ENCODE measurements at regions not wholly inside any gene's neighbourhood (a gene's known extent, or its start where the extent isn't known, plus 50 kb on each side); places are given as distances from the start of the nearest gene placed in this dataset.

DNA sequence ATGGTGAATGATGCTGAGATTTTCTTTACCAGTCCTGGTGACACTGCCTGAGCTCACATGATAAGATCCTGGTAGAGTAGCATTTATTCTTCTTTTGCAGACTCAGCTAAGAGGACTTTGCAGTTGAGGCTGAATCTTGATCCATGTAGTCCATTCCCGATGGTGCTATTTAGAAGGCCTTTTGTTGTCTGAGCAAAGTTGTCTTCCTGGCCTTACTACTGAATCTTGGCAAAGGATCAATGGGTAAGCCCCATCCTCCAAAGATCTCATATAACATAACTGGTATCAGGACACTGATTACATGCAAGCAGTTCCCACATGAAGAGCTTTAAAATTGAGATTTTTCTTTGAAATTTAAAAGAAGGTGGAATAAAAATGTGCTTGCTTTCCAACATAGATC is 291.6 kb downstream of the SOX4 start:
- H2AFZ ChIP-seq (replicated peaks; ENCODE audit: low read length, poor library complexity) = no peak overlapping the region
- no peak overlapping the region for H3K56ac ChIP-seq (ENCODE audit: extremely low read depth, insufficient read depth, low read length)
- peak overlapping the region; percentile 13; the same call in 1 of the 2 replicates for H4K91ac ChIP-seq (ENCODE audit: insufficient read depth, low read depth, low read length)
- CTCF ChIA-PET = no interaction called here
- peak overlapping the region; percentile 61 for H3K4ac ChIP-seq (ENCODE audit: low read depth, low read length)
- peaks cover 20% of the 10 kb centered on the region for H3K9me1 ChIP-seq (ENCODE audit: insufficient read depth, low read length)
- peak overlapping the region; percentile 7; the same call in 1 of the 2 replicates for H3K4me2 ChIP-seq (ENCODE audit: low read depth, low read length)
- peak overlapping the region; percentile 22; the same call in 1 of the 2 replicates for H4K5ac ChIP-seq (ENCODE audit: low read depth, low read length)
- no peak overlapping the region for H3K23ac ChIP-seq (ENCODE audit: low read depth, low read length)
- H2AK9ac ChIP-seq (replicated peaks; ENCODE audit: low read depth, low read length, poor library complexity) = no peak overlapping the region
- peak overlapping the region; percentile 4; the same call in 1 of the 2 replicates for H3K27ac ChIP-seq (ENCODE audit: insufficient read depth, low read length)
- H3K18ac ChIP-seq (ENCODE audit: low read depth, low read length) = peak overlapping the region; percentile 12
- no TSS peak for BruUV-seq (replicated peaks)
- peak overlapping the region; percentile 49; the same call in 1 of the 2 replicates for H3K14ac ChIP-seq (replicated peaks; ENCODE audit: low read depth, low read length)
- ATAC-seq (ENCODE audit: low read depth) (peak; percentile 6; the same call in 1 of the 2 replicates), DNase-seq (no peak)
- peak overlapping the region; percentile 45 for H2BK120ac ChIP-seq (ENCODE audit: low read depth, low read length)
- no CpG with 5 or more reads among the region's 1 CpG for whole genome bisulfite sequencing, 2 experiments (ENCODE audit: extremely low coverage in 2 of 2, insufficient read length in 1 of 2)
- no peaks in the 10 kb centered on the region for H3K36me3 ChIP-seq (ENCODE audit: control insufficient read depth, insufficient read depth, low read length)
- 0 out of 3 replicates have a peak overlapping the region, but pooled peaks have one; percentile 1 for H2BK15ac ChIP-seq (ENCODE audit: low read depth, low read length)
- dilution Hi-C loops (cut with HindIII; ENCODE audit: low sequenced_read_pairs, unreplicated experiment) (no loop called here), in situ Hi-C loops (cut with MboI; ENCODE audit: low sequenced_read_pairs) (no loop called here), intact Hi-C loops (cut with micrococcal nuclease) (loop anchor here (5.0 kb wide), 1 partner anchor 288 kb away; no protein-coding TSS in a partner anchor)
- peak overlapping the region; percentile 60; the same call in 1 of the 2 replicates for H2BK20ac ChIP-seq (ENCODE audit: low read depth, low read length)
- no peaks in the 10 kb centered on the region for H3K9me3 ChIP-seq (ENCODE audit: control insufficient read depth, insufficient read depth, low read length)
- no peaks in the 10 kb centered on the region for H4K20me1 ChIP-seq (ENCODE audit: insufficient read depth, low read length)
- no peaks in the 10 kb centered on the region for H3K27me3 ChIP-seq (ENCODE audit: control insufficient read depth, insufficient read depth, low read length)
- peaks cover 0 to 13% of the 10 kb centered on the region in 2 experiments; a peak in 2 of 4 replicates for H3K79me1 ChIP-seq (ENCODE audit: low read depth in 1 of 2, low read length in 2 of 2)
- no peak overlapping the region for H3K4me3 ChIP-seq (ENCODE audit: insufficient read depth, low read depth, low read length)
- POLR2A ChIA-PET (ENCODE audit: unreplicated experiment) = no interaction called here
- H2AK5ac ChIP-seq (ENCODE audit: low read depth, low read length) = peak overlapping the region; percentile 12; the same call in 1 of the 2 replicates
- H3K9ac ChIP-seq (ENCODE audit: low read depth, low read length) = no peak overlapping the region
- TF ChIP-seq MAFK (IDR thresholded peaks at IDR 0.05; ENCODE audit: low read depth, low read length) (0 out of 2 replicates have a peak, but pooled peaks have one; percentile 14), RCOR1 (IDR thresholded peaks at IDR 0.05; ENCODE audit: insufficient replicate concordance, low read length) (no peak)
- H2BK5ac ChIP-seq (ENCODE audit: low read depth, low read length, poor library complexity, severe bottlenecking) = peak overlapping the region; percentile 9
- H4K8ac ChIP-seq (ENCODE audit: low read depth in 2 of 2, low read length in 2 of 2) = peak overlapping the region in 1 of 2 experiments; percentile 20; a peak in 1 of 4 replicates
- peaks cover 12% of the 10 kb centered on the region for H3K4me1 ChIP-seq (ENCODE audit: control insufficient read depth, insufficient read depth, low read length)
